Gastrocnemius medialis (tissue), 4 donors: ENCODE measurements at regions not wholly inside any gene's neighbourhood (a gene's known extent, or its start where the extent isn't known, plus 50 kb on each side); places are given as distances from the start of the nearest gene placed in this dataset.
A peak's percentile ranks its signal among the peaks of the same experiment; 100 is the strongest.
"Not testable (repeated sequence)": the region's sequence is repeated elsewhere in the genome, so short reads cannot be mapped to it uniquely, and the experiment has no call there.

Source experiments
- ATAC-seq, 2 donors: fragments of 150-250 bp; one replicate each; pipeline ENCODE4 v1.9.1; 2016
- DNase-seq, 2 donors: peaks; one replicate each; pipeline ENCODE4 v3.0.0-alpha.2; 2019
- H3K27ac ChIP-seq, 4 donors: fragments of 200-600 bp; sonication (generic); 1 replicate in 1 of 4; 2 replicates in 3 of 4; pipeline ENCODE4 v1.5.1; 2016 to 2018; ENCODE audit warnings: mild to moderate bottlenecking in 2 of 4, moderate library complexity in 1 of 4
- H3K27me3 ChIP-seq, 3 donors: fragments of 200-600 bp; sonication (generic) in 2 of 3; 1 replicate in 1 of 3; 2 replicates in 2 of 3; pipeline versions ENCODE4 v1.5.1 to v1.6.0; 2016 to 2019; ENCODE audit warnings: mild to moderate bottlenecking in 1 of 3, moderate library complexity in 1 of 3
- H3K36me3 ChIP-seq, 2 donors: fragments of 200-600 bp; sonication (generic) in 1 of 2; one replicate each; pipeline ENCODE4 v1.5.1; 2017 to 2018
- H3K4me1 ChIP-seq, 2 donors: fragments of 200-600 bp; sonication (generic) in 1 of 2; one replicate each; pipeline ENCODE4 v1.5.1; 2016 to 2017; ENCODE audit warnings: mild to moderate bottlenecking in 2 of 2
- H3K4me3 ChIP-seq, 4 donors: fragments of 200-600 bp; sonication (generic) in 3 of 4; 1 replicate in 1 of 4; 2 replicates in 3 of 4; pipeline ENCODE4 v1.5.1; 2016 to 2019; ENCODE audit warnings: mild to moderate bottlenecking in 2 of 4
- H3K9me3 ChIP-seq, 3 donors: fragments of 200-600 bp; sonication (generic) in 2 of 3; 1 replicate in 1 of 3; 2 replicates in 2 of 3; pipeline ENCODE4 v1.5.1; 2016 to 2019
- POLR2A ChIP-seq, 2 donors: fragments of 450-650 bp; IDR thresholded peaks; one replicate each; pipeline ENCODE4 v1.6.1; 2017; ENCODE audit warnings: antibody characterized with exemption in 2 of 2, mild to moderate bottlenecking in 2 of 2, moderate library complexity in 2 of 2
- in situ Hi-C, 4 donors: fragments of 200-750 bp; cut with MboI; loops; one replicate each; pipeline versions ENCODE4 v1.15.0 to v1.8.0; 2017; ENCODE audit warnings: low sequenced_read_pairs in 4 of 4
- intact Hi-C: fragments of 100-400 bp; cut with DNase I; formaldehyde crosslinking; loops from one replicate; pipeline ENCODE4 v1.15.1; 2023; ENCODE audit warnings: low total_unique reads
- TF ChIP-seq, protein P1 (sequence below), 5 experiments: fragments of 450-650 bp in 3 of 5; fragments of 200-600 bp in 2 of 5; sonication (generic) in 2 of 5; IDR thresholded peaks in 4 of 5; conservative IDR thresholded peaks in 1 of 5; 1 replicate in 4 of 5; 2 replicates in 1 of 5; pipeline ENCODE4 v1.5.1; 2016 to 2019; ENCODE audit warnings: antibody characterized with exemption in 5 of 5, mild to moderate bottlenecking in 3 of 5, moderate library complexity in 3 of 5

DNA sequence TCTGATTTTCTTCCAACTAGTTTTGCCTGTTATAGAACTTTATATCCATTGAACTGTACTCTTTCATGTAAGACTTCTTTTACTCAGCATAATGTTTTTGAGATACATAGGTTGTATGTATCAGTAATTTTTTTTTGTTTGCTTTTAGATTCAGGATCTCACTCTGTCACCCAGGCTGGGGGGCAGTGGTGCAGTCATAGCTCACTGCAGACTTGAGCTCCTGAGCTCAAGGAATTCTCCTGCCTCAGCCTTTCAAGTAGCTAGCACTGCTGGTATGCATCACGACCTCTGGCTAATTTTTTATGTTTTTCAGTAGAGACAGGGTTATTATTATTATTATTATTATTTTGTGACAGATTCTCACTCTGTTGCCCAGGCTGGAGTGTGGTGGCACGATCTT is 65.0 kb upstream of the DDHD1 start:
- TF ChIP-seq, protein P1, sequence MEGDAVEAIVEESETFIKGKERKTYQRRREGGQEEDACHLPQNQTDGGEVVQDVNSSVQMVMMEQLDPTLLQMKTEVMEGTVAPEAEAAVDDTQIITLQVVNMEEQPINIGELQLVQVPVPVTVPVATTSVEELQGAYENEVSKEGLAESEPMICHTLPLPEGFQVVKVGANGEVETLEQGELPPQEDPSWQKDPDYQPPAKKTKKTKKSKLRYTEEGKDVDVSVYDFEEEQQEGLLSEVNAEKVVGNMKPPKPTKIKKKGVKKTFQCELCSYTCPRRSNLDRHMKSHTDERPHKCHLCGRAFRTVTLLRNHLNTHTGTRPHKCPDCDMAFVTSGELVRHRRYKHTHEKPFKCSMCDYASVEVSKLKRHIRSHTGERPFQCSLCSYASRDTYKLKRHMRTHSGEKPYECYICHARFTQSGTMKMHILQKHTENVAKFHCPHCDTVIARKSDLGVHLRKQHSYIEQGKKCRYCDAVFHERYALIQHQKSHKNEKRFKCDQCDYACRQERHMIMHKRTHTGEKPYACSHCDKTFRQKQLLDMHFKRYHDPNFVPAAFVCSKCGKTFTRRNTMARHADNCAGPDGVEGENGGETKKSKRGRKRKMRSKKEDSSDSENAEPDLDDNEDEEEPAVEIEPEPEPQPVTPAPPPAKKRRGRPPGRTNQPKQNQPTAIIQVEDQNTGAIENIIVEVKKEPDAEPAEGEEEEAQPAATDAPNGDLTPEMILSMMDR (IDR thresholded peaks at IDR 0.05 in 4 of 5, conservative IDR thresholded peaks at IDR 0.05 in 1 of 5), result no peak
- no peak for TF ChIP-seq POLR2A (IDR thresholded peaks at IDR 0.05)
- in situ Hi-C loops, result no loop called here
- no peaks in the 10 kb centered on the region for H3K27me3 ChIP-seq
- H3K9me3 ChIP-seq, result no peaks in the 10 kb centered on the region
- peaks cover 0 to 3% of the 10 kb centered on the region in 2 donors for H3K4me1 ChIP-seq
- ATAC-seq, result no peak
- H3K27ac ChIP-seq, result peak overlapping the region in 1 of 4 donors; percentile 43
- H3K4me3 ChIP-seq, result peak overlapping the region; percentile 55 to 74 (median 60)
- H3K36me3 ChIP-seq, result no peaks in the 10 kb centered on the region
- DNase-seq, result no peak
- intact Hi-C loops, result no loop called here

DNA sequence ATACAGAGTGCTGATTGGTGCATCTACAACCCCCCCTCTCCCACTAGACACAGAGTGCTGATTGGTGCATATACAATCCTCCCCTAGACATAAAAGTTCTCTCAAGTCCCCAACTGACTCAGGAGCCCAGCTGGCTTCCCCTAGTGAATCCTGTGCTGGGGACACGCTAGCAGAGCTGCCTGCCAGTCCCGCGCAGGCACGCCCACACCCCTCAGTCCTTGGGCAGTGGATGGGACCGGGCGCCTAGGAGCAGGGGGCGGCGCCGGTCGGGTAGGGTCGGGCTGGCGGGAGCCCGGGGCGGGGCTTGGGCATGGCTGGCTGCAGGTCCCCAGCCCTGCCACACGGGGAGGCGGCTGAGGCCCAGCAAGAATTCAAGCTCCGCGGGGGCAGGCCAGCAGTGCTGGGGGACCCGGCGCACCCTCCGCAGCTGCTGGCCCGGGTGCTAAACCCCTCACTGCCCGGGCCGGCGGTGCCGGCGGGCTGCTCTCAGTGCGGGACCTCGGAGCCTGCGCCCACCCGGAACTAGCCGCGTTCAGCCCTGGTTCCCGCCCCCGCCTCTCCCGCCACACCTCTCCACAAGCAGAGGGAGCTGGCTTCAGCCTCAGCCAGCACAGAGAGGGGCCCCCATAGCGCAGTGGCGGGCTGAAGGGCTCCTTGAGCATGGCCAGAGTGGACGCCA is 64.3 kb upstream of the DDHD1 start:
- TF ChIP-seq POLR2A (IDR thresholded peaks at IDR 0.05), result peak in 1 of 2 donors; percentile 14
- TF ChIP-seq, protein P1 (IDR thresholded peaks at IDR 0.05 in 4 of 5, conservative IDR thresholded peaks at IDR 0.05 in 1 of 5), result peak; percentile 39 to 59 (median 43)

DNA sequence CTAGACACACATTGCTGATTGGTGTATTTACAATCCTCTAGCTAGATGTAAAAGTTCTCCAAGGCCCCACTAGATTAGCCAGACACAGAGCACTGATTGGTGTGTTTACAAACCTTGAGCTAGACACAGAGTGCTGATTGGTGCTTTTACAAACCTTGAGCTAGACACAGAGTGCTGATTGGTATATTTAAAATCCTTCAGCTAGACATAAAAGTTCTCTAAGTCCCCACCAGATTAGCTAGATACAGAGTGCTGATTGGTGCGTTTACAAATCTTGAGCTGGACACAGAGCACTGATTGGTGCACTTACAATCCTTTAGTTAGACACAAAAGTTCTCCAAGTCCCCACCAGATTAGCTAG is 63.8 kb upstream of the DDHD1 start:
- H3K27ac ChIP-seq, H3K4me1 ChIP-seq, intact Hi-C loops, H3K27me3 ChIP-seq, ATAC-seq, H3K36me3 ChIP-seq, H3K9me3 ChIP-seq, DNase-seq, in situ Hi-C loops: not testable (repeated sequence)
- peak overlapping the region; percentile 55 to 74 (median 60) for H3K4me3 ChIP-seq

More for the DNA sequence above, 64.3 kb upstream of the DDHD1 start:
- H3K4me3 ChIP-seq, result peak overlapping the region; percentile 55 to 74 (median 60)
- in situ Hi-C loops, result no loop called here
- H3K36me3 ChIP-seq, result no peaks in the 10 kb centered on the region
- ATAC-seq (peak; percentile 54 to 81), DNase-seq (peak; percentile 9 to 28)
- no peaks in the 10 kb centered on the region for H3K27me3 ChIP-seq
- intact Hi-C loops, result no loop called here
- H3K9me3 ChIP-seq, result no peaks in the 10 kb centered on the region
- peak overlapping the region in 3 of 4 donors; percentile 14 to 46 (median 43) for H3K27ac ChIP-seq
- H3K4me1 ChIP-seq, result peaks cover 0 to 3% of the 10 kb centered on the region in 2 donors

DNA sequence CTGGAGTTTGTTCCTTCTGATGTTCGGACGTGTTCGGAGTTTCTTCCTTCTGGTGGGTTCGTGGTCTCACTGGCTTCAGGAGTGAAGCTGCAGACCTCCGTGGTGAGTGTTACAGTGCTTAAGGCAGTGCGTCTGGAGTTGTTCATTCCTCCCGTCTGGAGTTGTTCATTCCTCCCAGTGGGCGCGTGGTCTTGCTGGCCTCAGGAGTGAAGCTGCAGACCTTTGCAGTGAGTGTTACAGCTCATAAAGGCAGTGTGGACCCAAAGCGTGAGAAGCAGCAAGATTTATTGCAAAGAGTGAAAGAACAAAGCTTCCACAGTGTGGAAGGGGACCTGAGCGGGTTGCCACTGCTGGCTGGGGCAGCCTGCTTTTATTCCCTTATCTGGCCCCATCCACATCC is 63.4 kb upstream of the DDHD1 start:
- H3K36me3 ChIP-seq, intact Hi-C loops, H3K27ac ChIP-seq, H3K4me3 ChIP-seq, ATAC-seq, H3K4me1 ChIP-seq, DNase-seq, in situ Hi-C loops, H3K9me3 ChIP-seq, H3K27me3 ChIP-seq: not testable (repeated sequence)

DNA sequence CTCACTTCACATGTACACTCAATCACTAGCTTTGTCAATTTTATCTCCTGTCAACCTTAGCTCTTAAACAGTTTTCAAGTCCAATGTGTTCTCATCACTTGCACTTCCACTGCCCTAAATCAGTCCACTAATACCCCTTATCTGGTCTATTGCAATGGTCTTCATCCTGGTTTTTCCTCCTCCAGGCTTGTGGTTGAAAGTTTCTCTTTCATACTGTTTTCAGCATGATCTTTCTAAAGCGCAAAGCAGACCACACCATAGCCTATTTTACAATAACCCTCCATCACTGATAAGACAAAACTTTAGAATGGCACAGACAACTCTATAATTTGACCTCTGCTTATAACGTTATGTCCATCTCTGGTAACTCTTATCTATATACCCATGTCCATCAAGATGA is 62.0 kb upstream of the DDHD1 start:
- Histone ChIP-seq H3K4me1 (peaks cover 0 to 3% of the 10 kb centered on the region in 2 donors), H3K27ac (no peak overlapping the region), H3K4me3 (no peak overlapping the region), H3K27me3 (no peaks in the 10 kb centered on the region), H3K36me3 (no peaks in the 10 kb centered on the region), H3K9me3 (no peaks in the 10 kb centered on the region)
- in situ Hi-C loops, result no loop called here
- DNase-seq (no peak), ATAC-seq (no peak)
- intact Hi-C loops, result no loop called here
- TF ChIP-seq POLR2A (IDR thresholded peaks at IDR 0.05), result no peak
- TF ChIP-seq, protein P1 (IDR thresholded peaks at IDR 0.05 in 4 of 5, conservative IDR thresholded peaks at IDR 0.05 in 1 of 5), result no peak

DNA sequence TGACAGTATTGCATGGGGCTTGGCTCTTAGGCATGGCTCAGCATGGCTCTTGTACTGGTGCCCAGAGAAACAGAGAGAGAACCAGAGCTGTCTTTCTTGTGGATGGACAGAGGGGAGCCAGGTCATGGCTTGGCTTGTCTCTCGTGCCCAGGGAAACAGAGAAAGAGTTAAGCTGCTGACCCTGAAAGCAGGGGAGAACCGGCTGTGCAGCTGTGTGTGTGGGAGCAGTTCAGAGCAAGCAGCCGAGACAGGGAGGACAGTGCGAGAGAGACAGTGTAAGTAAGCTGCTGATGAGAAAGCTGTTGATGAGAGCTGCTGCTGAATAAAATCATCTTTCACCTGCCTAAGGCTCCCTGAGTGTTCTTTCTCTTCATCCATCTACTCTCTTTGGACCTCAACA is 61.3 kb upstream of the DDHD1 start:
- DNase-seq, result no peak
- no peaks in the 10 kb centered on the region for H3K9me3 ChIP-seq
- intact Hi-C loops (no loop called here), in situ Hi-C loops (no loop called here)
- no peaks in the 10 kb centered on the region for H3K36me3 ChIP-seq
- no peak overlapping the region for H3K27ac ChIP-seq
- peaks cover 0 to 3% of the 10 kb centered on the region in 2 donors for H3K4me1 ChIP-seq
- no peak overlapping the region for H3K4me3 ChIP-seq
- no peaks in the 10 kb centered on the region for H3K27me3 ChIP-seq
- TF ChIP-seq, protein P1 (IDR thresholded peaks at IDR 0.05 in 4 of 5, conservative IDR thresholded peaks at IDR 0.05 in 1 of 5), result no peak
- no peak for TF ChIP-seq POLR2A (IDR thresholded peaks at IDR 0.05)
- no peak for ATAC-seq
